K562 (cell line): ENCODE measurements at regions not wholly inside any gene's neighbourhood (a gene's known extent, or its start where the extent isn't known, plus 50 kb on each side); places are given as distances from the start of the nearest gene placed in this dataset.

Experiments
- ARHGAP35 ChIP-seq: fragments of 450-650 bp; IDR thresholded peaks from 2 replicates; pipeline ENCODE4 v1.6.1; 2018; ENCODE audit not compliant: partially characterized antibody
- ARID1B ChIP-seq: fragments of 450-650 bp; IDR thresholded peaks from 2 replicates; pipeline ENCODE4 v1.6.1; 2016; ENCODE audit warnings: antibody characterized with exemption, mild to moderate bottlenecking, inconsistent platforms
- C11orf30 ChIP-seq: fragments of 450-650 bp; IDR thresholded peaks from 2 replicates; pipeline ENCODE4 v1.6.1; 2016; ENCODE audit warnings: low read depth, mild to moderate bottlenecking
- CBFA2T3 ChIP-seq: fragments of 450-650 bp; IDR thresholded peaks from 2 replicates; pipeline ENCODE4 v1.6.1; 2017
- EP300 ChIP-seq: IDR thresholded peaks from 2 replicates; pipeline ENCODE4 v1.6.1; 2012; ENCODE audit warnings: low read length, improper control_type of control experiment
- ESRRB ChIP-seq: fragments of 250-450 bp; sonication (Bioruptor Pico); IDR thresholded peaks from 2 replicates; pipeline ENCODE4 v1.5.0; 2020; ENCODE audit warnings: mild to moderate bottlenecking, moderate library complexity, borderline replicate concordance
- GTF2E2 ChIP-seq: fragments of 200-800 bp; sonication (Bioruptor generic); IDR thresholded peaks from 2 replicates; pipeline ENCODE4 v1.6.1; 2016; ENCODE audit warnings: missing genetic modification characterization, missing compliant biosample characterization
- HMBOX1 ChIP-seq: sonication (generic); IDR thresholded peaks from 2 replicates; pipeline ENCODE4 v1.6.1; 2016
- KDM5B ChIP-seq: fragments of 200-600 bp; sonication (generic); IDR thresholded peaks from 2 replicates; pipeline ENCODE4 v1.6.1; 2012; ENCODE audit warnings: low read depth, mild to moderate bottlenecking, moderate library complexity, low read length, control low read depth, inconsistent platforms; ENCODE audit not compliant: insufficient replicate concordance
- KLF16 ChIP-seq: IDR thresholded peaks from 2 replicates; pipeline ENCODE4 v1.6.1; 2016; ENCODE audit warnings: antibody characterized with exemption
- MAZ ChIP-seq, 2 experiments: fragments of 450-650 bp in 1 of 2; sonication (generic) in 1 of 2; formaldehyde crosslinking; IDR thresholded peaks in 1 of 2; conservative IDR thresholded peaks in 1 of 2; 2 replicates each; pipeline versions ENCODE4 v1.4.0 to v1.5.0; 2020; ENCODE audit warnings: mild to moderate bottlenecking in 1 of 2, missing genetic modification reagents in 1 of 2
- SETDB1 ChIP-seq: IDR thresholded peaks from one replicate; pipeline ENCODE4 v1.6.1; 2012; ENCODE audit warnings: low read length, control low read depth, inconsistent platforms
- SMAD4 ChIP-seq: fragments of 250-450 bp; sonication (Bioruptor Pico); conservative IDR thresholded peaks from 2 replicates; pipeline ENCODE4 v1.8.0; 2021; ENCODE audit warnings: inconsistent platforms, mild to moderate bottlenecking, moderate library complexity
- TEAD4 ChIP-seq, 2 experiments: sonication (generic) in 1 of 2; formaldehyde crosslinking in 1 of 2; IDR thresholded peaks; 2 replicates each; pipeline versions ENCODE4 v1.6.1 to v1.8.0; 2012 to 2022; ENCODE audit warnings: borderline replicate concordance in 1 of 2, inconsistent platforms in 1 of 2, low read length in 1 of 2, mild to moderate bottlenecking in 1 of 2, missing genetic modification reagents in 1 of 2
- TFAM ChIP-seq: fragments of 250-450 bp; sonication (Bioruptor Pico); conservative IDR thresholded peaks from 2 replicates; pipeline ENCODE4 v1.5.0; 2021; ENCODE audit warnings: mild to moderate bottlenecking, moderate library complexity
- ZC3H4 ChIP-seq: sonication (generic); formaldehyde crosslinking; IDR thresholded peaks from 2 replicates; pipeline ENCODE4 v1.9.0; 2021; ENCODE audit warnings: missing genetic modification reagents, borderline replicate concordance
- ZFPM2 ChIP-seq: fragments of 250-450 bp; sonication (Bioruptor Pico); IDR thresholded peaks from 2 replicates; pipeline ENCODE4 v1.5.1; 2022; ENCODE audit warnings: mild to moderate bottlenecking
- TF ChIP-seq, protein P1 (sequence below): fragments of 250-450 bp; sonication (Bioruptor Pico); IDR thresholded peaks from 2 replicates; pipeline ENCODE4 v1.4.0; 2020; ENCODE audit warnings: mild to moderate bottlenecking
- TF ChIP-seq, protein P2 (sequence below), 2 experiments: fragments of 200-800 bp in 1 of 2; sonication (Bioruptor generic) in 1 of 2; sonication (generic) in 1 of 2; formaldehyde crosslinking in 1 of 2; IDR thresholded peaks in 1 of 2; conservative IDR thresholded peaks in 1 of 2; 2 replicates each; pipeline versions ENCODE4 v1.5.0 to v1.6.1; 2016 to 2020; ENCODE audit warnings: missing compliant biosample characterization in 1 of 2, missing genetic modification characterization in 1 of 2, missing genetic modification reagents in 1 of 2
- TF ChIP-seq, protein P3 (sequence below): fragments of 250-450 bp; sonication (Bioruptor Pico); IDR thresholded peaks from 2 replicates; pipeline ENCODE4 v1.5.0; 2020; ENCODE audit warnings: mild to moderate bottlenecking

DNA sequence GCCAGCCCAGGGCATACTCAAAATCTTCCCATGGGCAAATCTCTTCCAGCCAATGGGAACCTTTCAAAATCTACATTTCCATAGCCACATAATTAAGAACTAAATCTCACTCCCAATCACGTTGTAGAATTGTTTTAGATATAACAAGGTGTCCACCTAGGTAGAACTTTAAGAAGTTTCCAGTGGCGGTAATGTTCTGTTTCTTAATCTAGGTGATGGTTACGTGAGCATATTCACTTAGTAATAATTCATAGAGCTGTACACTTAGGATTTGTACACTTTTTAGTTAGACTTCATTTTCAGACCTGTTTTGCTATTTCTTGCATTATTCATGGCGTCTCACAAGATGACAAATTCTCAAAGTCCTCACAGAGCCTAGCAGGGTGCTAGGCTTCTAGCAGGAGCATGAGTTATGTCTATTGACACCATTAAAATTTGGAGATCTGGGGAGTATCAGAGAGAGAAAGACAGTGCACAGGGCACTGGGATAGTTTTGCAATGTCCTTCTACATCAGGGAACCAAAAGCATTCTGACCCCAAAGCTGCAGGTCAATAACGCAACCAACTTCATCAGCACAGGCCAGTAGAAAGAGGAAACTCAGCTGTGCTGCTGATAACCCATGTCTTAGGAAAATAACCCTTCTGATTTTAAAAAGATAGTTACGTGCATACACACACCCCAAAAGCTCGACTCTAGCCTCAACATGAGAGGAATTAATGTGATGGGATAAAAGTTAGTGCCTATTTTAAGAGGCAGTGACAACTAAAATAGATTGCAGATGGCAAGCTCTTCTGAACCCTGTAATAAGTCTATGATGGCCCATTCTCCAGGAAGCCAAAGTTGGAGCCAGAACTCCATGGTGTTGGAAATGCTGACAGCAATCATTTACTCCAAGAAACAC is 518.1 kb upstream of the JARID2 start (continued):
- TF ChIP-seq HMBOX1 = peak; percentile 63; the same call in 1 of the 2 replicates
- peak; percentile 72 for TF ChIP-seq EP300
- TF ChIP-seq, protein P1, sequence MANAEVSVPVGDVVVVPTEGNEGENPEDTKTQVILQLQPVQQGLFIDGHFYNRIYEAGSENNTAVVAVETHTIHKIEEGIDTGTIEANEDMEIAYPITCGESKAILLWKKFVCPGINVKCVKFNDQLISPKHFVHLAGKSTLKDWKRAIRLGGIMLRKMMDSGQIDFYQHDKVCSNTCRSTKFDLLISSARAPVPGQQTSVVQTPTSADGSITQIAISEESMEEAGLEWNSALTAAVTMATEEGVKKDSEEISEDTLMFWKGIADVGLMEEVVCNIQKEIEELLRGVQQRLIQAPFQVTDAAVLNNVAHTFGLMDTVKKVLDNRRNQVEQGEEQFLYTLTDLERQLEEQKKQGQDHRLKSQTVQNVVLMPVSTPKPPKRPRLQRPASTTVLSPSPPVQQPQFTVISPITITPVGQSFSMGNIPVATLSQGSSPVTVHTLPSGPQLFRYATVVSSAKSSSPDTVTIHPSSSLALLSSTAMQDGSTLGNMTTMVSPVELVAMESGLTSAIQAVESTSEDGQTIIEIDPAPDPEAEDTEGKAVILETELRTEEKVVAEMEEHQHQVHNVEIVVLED (CRISPR knock-in tag) = 0 out of 2 replicates have a peak, but pooled peaks have one; percentile 10
- TF ChIP-seq, protein P2, sequence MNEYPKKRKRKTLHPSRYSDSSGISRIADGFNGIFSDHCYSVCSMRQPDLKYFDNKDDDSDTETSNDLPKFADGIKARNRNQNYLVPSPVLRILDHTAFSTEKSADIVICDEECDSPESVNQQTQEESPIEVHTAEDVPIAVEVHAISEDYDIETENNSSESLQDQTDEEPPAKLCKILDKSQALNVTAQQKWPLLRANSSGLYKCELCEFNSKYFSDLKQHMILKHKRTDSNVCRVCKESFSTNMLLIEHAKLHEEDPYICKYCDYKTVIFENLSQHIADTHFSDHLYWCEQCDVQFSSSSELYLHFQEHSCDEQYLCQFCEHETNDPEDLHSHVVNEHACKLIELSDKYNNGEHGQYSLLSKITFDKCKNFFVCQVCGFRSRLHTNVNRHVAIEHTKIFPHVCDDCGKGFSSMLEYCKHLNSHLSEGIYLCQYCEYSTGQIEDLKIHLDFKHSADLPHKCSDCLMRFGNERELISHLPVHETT (CRISPR knock-in tag; conservative IDR thresholded peaks at IDR 0.05 in 1 of 2, IDR thresholded peaks at IDR 0.05 in 1 of 2) = peak in 1 of 2 experiments; percentile 48; a peak in 1 of 4 replicates
- 0 out of 2 replicates have a peak, but pooled peaks have one; percentile 7 for TF ChIP-seq KLF16
- peak; percentile 23 for TF ChIP-seq KDM5B
- TF ChIP-seq, protein P3, sequence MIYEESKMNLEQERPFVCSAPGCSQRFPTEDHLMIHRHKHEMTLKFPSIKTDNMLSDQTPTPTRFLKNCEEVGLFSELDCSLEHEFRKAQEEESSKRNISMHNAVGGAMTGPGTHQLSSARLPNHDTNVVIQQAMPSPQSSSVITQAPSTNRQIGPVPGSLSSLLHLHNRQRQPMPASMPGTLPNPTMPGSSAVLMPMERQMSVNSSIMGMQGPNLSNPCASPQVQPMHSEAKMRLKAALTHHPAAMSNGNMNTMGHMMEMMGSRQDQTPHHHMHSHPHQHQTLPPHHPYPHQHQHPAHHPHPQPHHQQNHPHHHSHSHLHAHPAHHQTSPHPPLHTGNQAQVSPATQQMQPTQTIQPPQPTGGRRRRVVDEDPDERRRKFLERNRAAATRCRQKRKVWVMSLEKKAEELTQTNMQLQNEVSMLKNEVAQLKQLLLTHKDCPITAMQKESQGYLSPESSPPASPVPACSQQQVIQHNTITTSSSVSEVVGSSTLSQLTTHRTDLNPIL = no peak
- peak; percentile 65 for TF ChIP-seq TEAD4 (IDR thresholded peaks at IDR 0.05; ENCODE audit: low read length)
- TF ChIP-seq TEAD4 (CRISPR knock-in tag; IDR thresholded peaks at IDR 0.05; ENCODE audit: borderline replicate concordance) = no peak
- no peak for TF ChIP-seq TFAM (CRISPR knock-in tag)
- TF ChIP-seq CBFA2T3 = peak; percentile 61
- no peak for TF ChIP-seq ZC3H4 (CRISPR knock-in tag)
- peak; percentile 53; the same call in 1 of the 2 replicates for TF ChIP-seq GTF2E2 (tag)
- TF ChIP-seq ESRRB (CRISPR knock-in tag) = no peak
- no peak for TF ChIP-seq SETDB1
- no peak for TF ChIP-seq ARHGAP35
- peak; percentile 25; the same call in 1 of the 2 replicates for TF ChIP-seq C11orf30
- no peak for TF ChIP-seq SMAD4
- TF ChIP-seq ARID1B = peak; percentile 45
- 0 out of 4 replicates have a peak, but pooled peaks of 1 of the 2 experiments have one; percentile 19 for TF ChIP-seq MAZ (CRISPR knock-in tag; conservative IDR thresholded peaks at IDR 0.05 in 1 of 2, IDR thresholded peaks at IDR 0.05 in 1 of 2)
- no peak for TF ChIP-seq ZFPM2 (CRISPR knock-in tag)
